ENCODE measurements at regions not wholly inside any gene's neighbourhood (a gene's known extent, or its start where the extent isn't known, plus 50 kb on each side); places are given as distances from the start of the nearest gene placed in this dataset.

DNA sequence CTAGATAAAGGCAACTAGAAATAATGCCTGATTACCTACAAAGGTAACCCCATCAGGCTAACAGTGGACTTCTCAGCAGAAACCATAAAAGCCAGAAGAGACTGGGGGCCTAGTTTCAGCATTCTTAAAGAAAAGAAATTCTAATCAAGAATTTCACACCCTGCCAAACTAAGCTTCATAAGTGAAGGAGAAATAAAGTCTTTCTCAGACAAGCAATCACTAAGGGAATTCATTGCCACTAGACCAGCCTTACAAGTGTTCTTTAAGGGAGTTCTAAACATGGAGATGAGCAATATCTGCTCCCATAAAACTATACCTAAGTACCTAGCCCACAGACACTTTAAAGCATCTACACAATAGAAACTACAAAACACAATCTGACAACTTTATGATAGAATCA, 823.5 kb downstream of the PCDH17 start:
- TF ChIP-seq TAF1 (IDR thresholded peaks at IDR 0.05; ENCODE audit: borderline replicate concordance, insufficient read depth, low read length) (no peak), SIN3A (IDR thresholded peaks at IDR 0.05; ENCODE audit: borderline replicate concordance, insufficient read depth, low read length) (no peak), FOXP2 (optimal IDR thresholded peaks at IDR 0.05; ENCODE audit: borderline replicate concordance, extremely low read depth, extremely low read length, insufficient read depth) (no peak), POLR2AphosphoS5 (IDR thresholded peaks at IDR 0.05; ENCODE audit: low read depth, low read length) (no peak)
- TF ChIP-seq, protein P1, sequence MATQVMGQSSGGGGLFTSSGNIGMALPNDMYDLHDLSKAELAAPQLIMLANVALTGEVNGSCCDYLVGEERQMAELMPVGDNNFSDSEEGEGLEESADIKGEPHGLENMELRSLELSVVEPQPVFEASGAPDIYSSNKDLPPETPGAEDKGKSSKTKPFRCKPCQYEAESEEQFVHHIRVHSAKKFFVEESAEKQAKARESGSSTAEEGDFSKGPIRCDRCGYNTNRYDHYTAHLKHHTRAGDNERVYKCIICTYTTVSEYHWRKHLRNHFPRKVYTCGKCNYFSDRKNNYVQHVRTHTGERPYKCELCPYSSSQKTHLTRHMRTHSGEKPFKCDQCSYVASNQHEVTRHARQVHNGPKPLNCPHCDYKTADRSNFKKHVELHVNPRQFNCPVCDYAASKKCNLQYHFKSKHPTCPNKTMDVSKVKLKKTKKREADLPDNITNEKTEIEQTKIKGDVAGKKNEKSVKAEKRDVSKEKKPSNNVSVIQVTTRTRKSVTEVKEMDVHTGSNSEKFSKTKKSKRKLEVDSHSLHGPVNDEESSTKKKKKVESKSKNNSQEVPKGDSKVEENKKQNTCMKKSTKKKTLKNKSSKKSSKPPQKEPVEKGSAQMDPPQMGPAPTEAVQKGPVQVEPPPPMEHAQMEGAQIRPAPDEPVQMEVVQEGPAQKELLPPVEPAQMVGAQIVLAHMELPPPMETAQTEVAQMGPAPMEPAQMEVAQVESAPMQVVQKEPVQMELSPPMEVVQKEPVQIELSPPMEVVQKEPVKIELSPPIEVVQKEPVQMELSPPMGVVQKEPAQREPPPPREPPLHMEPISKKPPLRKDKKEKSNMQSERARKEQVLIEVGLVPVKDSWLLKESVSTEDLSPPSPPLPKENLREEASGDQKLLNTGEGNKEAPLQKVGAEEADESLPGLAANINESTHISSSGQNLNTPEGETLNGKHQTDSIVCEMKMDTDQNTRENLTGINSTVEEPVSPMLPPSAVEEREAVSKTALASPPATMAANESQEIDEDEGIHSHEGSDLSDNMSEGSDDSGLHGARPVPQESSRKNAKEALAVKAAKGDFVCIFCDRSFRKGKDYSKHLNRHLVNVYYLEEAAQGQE (IDR thresholded peaks at IDR 0.05; ENCODE audit: insufficient read depth in 1 of 2, low read depth in 2 of 2, low read length in 2 of 2), result no peak

DNA sequence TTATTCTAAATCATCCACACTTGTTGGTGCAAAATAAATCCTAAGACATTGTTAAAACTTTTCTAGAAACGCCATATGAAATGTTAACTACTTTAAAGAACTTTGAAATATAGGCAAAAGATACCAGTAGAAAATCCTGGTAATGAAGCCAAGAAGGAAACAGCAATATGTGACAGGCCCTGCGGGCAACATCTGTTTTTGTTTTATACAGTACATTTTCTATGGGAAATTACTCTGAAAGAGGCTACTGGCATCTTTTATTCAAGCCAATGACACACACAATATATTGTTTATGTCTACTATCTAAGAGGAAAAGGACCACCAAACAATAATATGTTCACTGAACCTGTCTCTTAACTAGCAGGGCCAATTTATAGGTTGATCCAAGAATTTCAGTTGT, 829.7 kb downstream of the PCDH17 start:
- TF ChIP-seq, protein P1 (IDR thresholded peaks at IDR 0.05; ENCODE audit: insufficient read depth in 1 of 2, low read depth in 2 of 2, low read length in 2 of 2), result no peak
- TF ChIP-seq SIN3A (IDR thresholded peaks at IDR 0.05; ENCODE audit: borderline replicate concordance, insufficient read depth, low read length) (no peak), TAF1 (IDR thresholded peaks at IDR 0.05; ENCODE audit: borderline replicate concordance, insufficient read depth, low read length) (no peak)

DNA sequence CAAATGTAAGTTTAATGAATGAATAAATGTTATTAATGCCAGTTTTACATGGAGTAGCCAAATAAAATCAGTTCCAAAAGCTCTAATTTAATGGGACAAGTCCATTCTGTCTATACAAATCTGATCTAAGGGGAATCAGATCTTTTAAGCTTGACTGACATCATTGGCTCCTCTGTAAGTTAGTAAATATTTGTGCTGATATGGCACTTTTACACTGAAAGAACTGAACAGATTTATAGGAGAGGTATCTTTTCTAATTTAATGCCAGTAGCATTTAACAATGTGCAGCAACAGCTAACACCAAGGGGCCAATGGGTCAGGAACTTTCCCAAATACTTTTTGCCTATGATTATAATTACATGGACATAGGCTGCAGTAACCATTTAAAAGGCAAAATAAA, 832.3 kb downstream of the PCDH17 start:
- no peak for TF ChIP-seq TAF1 (IDR thresholded peaks at IDR 0.05; ENCODE audit: borderline replicate concordance, insufficient read depth, low read length)
- no peak for TF ChIP-seq SIN3A (IDR thresholded peaks at IDR 0.05; ENCODE audit: borderline replicate concordance, insufficient read depth, low read length)
- no peak for TF ChIP-seq FOXP2 (optimal IDR thresholded peaks at IDR 0.05; ENCODE audit: borderline replicate concordance, extremely low read depth, extremely low read length, insufficient read depth)
- TF ChIP-seq, protein P1 (IDR thresholded peaks at IDR 0.05; ENCODE audit: insufficient read depth in 1 of 2, low read depth in 2 of 2, low read length in 2 of 2), result no peak
- no peak for TF ChIP-seq POLR2AphosphoS5 (IDR thresholded peaks at IDR 0.05; ENCODE audit: low read depth, low read length)

DNA sequence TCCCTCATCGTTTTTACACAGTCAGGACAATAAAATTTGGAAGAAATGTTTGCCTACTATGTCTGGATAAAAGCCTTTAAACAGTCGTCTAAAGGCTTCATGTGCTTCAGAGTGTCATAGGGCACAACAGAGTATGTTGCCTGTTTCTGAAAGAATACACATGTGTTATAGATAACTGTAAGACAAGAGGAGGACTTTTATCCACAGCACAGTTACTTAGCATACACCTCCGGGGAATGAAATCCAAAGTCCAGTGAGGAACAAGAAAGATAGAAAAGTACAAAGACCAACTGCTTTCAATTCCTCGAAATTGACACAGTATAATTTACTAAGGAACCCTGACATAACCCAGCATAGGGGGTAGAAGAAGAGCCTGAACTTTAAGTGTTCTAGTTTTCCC, 835.6 kb downstream of the PCDH17 start:
- TF ChIP-seq, protein P1 (IDR thresholded peaks at IDR 0.05; ENCODE audit: insufficient read depth in 1 of 2, low read depth in 2 of 2, low read length in 2 of 2), result no peak
- no peak for TF ChIP-seq POLR2AphosphoS5 (IDR thresholded peaks at IDR 0.05; ENCODE audit: low read depth, low read length)

DNA sequence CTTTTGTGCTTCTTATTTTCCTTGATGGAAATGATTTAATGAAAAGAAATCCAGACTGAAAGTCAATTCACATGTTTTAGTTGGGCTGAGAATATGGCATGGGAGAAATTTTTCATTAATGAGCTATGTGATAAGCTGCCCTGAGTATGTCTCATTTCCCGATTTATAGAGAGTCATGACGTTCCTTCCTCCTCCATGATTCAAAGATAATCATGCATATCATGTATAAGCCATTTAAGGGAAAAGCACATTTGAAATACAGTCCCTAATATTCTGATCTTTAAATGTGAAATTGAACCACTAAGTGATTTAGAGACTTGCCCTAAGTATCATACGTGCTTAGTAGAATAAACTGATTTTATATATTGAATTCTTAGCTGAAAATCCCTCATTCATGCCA, 840.9 kb downstream of the PCDH17 start:
- no peak for TF ChIP-seq FOXP2 (optimal IDR thresholded peaks at IDR 0.05; ENCODE audit: borderline replicate concordance, extremely low read depth, extremely low read length, insufficient read depth)
- no peak for TF ChIP-seq SIN3A (IDR thresholded peaks at IDR 0.05; ENCODE audit: borderline replicate concordance, insufficient read depth, low read length)
- TF ChIP-seq POLR2AphosphoS5 (IDR thresholded peaks at IDR 0.05; ENCODE audit: low read depth, low read length), result no peak
- TF ChIP-seq TAF1 (IDR thresholded peaks at IDR 0.05; ENCODE audit: borderline replicate concordance, insufficient read depth, low read length), result no peak
- TF ChIP-seq, protein P1 (IDR thresholded peaks at IDR 0.05; ENCODE audit: insufficient read depth in 1 of 2, low read depth in 2 of 2, low read length in 2 of 2), result no peak
